Glutamatergic neuron (in vitro differentiated cells): ENCODE measurements at regions not wholly inside any gene's neighbourhood (a gene's known extent, or its start where the extent isn't known, plus 50 kb on each side); places are given as distances from the start of the nearest gene placed in this dataset.

Experiments used
- DNase-seq: peaks from one replicate; pipeline ENCODE4 v3.0.0; 2022
- H3K27ac Mint-ChIP-seq: one replicate; pipeline ENCODE4 v1.8.0; 2020; ENCODE audit warnings: mild to moderate bottlenecking, mixed read lengths, inconsistent platforms; ENCODE audit not compliant: unreplicated experiment
- H3K27me3 Mint-ChIP-seq: one replicate; pipeline ENCODE4 v1.8.0; 2020; ENCODE audit warnings: mild to moderate bottlenecking, moderate library complexity, mixed read lengths, inconsistent platforms; ENCODE audit not compliant: unreplicated experiment
- H3K36me3 Mint-ChIP-seq: one replicate; pipeline ENCODE4 v1.8.0; 2020; ENCODE audit warnings: mild to moderate bottlenecking, mixed read lengths, inconsistent platforms; ENCODE audit not compliant: unreplicated experiment
- H3K4me1 Mint-ChIP-seq: one replicate; pipeline ENCODE4 v1.8.0; 2020; ENCODE audit warnings: mild to moderate bottlenecking, low read depth, mixed read lengths, inconsistent platforms; ENCODE audit not compliant: unreplicated experiment
- H3K4me3 Mint-ChIP-seq: one replicate; pipeline ENCODE4 v1.8.0; 2020; ENCODE audit warnings: mild to moderate bottlenecking, mixed read lengths, inconsistent platforms; ENCODE audit not compliant: unreplicated experiment
- H3K9me3 Mint-ChIP-seq: one replicate; pipeline ENCODE4 v1.8.0; 2020; ENCODE audit warnings: mild to moderate bottlenecking, moderate library complexity, mixed read lengths, inconsistent platforms; ENCODE audit not compliant: unreplicated experiment
- TF ChIP-seq, protein P1 (sequence below): fragments of 200-600 bp; sonication (generic); IDR thresholded peaks from one replicate; pipeline ENCODE4 v1.5.0; 2021; ENCODE audit not compliant: partially characterized antibody, unreplicated experiment

DNA sequence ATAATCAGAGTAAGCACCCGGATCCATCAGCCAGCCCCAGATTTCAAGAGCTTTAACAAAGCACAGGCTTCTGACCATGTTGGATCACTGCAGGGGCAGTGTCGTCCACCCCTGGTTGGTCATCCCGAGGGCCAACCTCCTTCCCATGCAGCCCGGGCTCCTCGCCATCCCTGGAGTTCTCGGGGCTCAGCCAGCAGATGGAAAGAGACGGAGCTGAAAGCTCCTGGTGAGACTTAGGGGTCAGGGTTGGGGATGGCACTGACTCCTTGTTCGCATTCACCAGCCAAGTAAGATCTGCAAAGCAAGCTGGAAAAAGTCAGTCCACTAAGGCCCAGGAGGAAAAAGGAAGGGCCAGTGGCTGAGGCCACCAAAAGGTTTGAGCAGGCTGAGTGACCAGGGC, 888.9 kb downstream of the BRD1 start:
- Mint-ChIP-seq H3K27ac (no peak overlapping the region), H3K4me3 (no peak overlapping the region), H3K9me3 (peaks cover 27% of the 10 kb centered on the region), H3K36me3 (peaks cover 12% of the 10 kb centered on the region), H3K4me1 (no peaks in the 10 kb centered on the region), H3K27me3 (peaks cover 5% of the 10 kb centered on the region)
- DNase-seq = no peak
- TF ChIP-seq, protein P1, sequence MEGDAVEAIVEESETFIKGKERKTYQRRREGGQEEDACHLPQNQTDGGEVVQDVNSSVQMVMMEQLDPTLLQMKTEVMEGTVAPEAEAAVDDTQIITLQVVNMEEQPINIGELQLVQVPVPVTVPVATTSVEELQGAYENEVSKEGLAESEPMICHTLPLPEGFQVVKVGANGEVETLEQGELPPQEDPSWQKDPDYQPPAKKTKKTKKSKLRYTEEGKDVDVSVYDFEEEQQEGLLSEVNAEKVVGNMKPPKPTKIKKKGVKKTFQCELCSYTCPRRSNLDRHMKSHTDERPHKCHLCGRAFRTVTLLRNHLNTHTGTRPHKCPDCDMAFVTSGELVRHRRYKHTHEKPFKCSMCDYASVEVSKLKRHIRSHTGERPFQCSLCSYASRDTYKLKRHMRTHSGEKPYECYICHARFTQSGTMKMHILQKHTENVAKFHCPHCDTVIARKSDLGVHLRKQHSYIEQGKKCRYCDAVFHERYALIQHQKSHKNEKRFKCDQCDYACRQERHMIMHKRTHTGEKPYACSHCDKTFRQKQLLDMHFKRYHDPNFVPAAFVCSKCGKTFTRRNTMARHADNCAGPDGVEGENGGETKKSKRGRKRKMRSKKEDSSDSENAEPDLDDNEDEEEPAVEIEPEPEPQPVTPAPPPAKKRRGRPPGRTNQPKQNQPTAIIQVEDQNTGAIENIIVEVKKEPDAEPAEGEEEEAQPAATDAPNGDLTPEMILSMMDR = no peak

DNA sequence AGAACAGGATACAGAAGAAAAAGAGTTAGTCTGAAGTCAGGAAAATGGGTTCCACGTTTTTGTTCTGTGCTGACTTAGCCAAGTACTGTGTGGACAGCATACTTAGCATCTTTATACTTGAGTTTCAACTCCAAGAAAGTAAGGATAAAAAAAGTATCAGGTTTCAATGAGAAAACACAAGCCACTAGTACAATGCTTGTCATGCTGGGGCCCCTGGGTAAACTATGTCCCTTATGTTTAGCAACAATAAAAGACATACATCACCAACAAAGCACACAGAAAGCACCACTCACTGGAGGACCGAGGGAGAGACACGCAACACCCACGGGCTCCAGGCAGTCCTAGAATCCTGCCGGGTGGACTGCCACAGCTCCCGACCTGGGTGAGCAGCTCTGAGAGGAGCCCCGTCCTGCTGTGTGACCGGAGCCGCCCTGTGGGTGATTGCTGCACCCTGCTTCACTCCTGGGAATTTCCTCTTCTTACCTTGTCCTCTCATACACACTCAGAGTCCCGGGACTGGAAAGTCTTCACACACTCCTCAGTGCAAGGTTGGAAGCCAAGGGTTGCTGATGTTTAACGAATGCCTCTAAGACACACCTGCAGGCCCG, 890.5 kb downstream of the BRD1 start:
- H3K4me3 Mint-ChIP-seq = no peak overlapping the region
- no peak overlapping the region for H3K27ac Mint-ChIP-seq
- H3K27me3 Mint-ChIP-seq = peaks cover 1% of the 10 kb centered on the region
- H3K4me1 Mint-ChIP-seq = no peaks in the 10 kb centered on the region
- TF ChIP-seq, protein P1 = no peak
- H3K36me3 Mint-ChIP-seq = peaks cover 12% of the 10 kb centered on the region
- peaks cover 24% of the 10 kb centered on the region for H3K9me3 Mint-ChIP-seq
- no peak for DNase-seq

DNA sequence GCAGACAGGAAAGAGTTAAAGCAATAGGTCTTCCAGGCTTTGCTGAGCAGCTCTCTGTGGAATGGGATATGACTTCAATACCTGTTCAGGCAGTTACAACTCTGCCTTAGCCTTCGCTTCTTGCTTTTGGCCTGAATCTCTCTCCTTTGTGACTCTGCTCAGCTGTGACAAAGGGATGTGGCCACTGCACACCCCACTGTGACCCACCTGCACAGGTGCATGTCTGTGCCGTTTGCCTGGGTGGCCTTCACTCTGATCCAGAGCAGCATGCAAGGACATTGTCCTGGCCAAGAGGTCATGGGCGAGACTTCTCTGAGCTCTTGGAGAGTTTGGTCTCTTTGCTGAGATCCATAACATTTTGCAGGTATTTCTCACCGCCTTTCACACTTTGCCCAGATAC, 891.3 kb downstream of the BRD1 start:
- H3K27ac Mint-ChIP-seq = no peak overlapping the region
- DNase-seq = no peak
- no peak overlapping the region for H3K4me3 Mint-ChIP-seq
- H3K9me3 Mint-ChIP-seq = peaks cover 24% of the 10 kb centered on the region
- peaks cover 1% of the 10 kb centered on the region for H3K27me3 Mint-ChIP-seq
- H3K4me1 Mint-ChIP-seq = no peaks in the 10 kb centered on the region
- TF ChIP-seq, protein P1 = no peak
- peaks cover 12% of the 10 kb centered on the region for H3K36me3 Mint-ChIP-seq

DNA sequence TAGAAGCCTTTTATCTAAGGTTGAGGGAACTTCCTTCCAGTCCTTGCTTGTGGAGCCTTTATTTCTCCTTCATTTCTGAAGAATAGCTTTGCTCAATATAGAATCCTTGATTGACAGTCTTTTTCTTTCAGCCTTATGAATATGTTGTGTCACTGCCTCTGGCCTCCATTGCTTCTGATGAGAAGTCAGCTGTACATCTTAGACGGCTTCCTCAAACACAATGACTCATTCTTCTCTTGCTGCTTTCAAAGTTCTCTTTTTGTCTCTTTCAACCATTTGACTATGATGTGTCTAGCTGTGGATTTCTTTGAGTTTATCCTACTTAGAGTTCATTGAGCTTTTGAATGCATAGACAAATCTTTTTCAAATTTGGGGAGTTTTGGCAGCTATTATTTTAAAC, 893.2 kb downstream of the BRD1 start:
- Mint-ChIP-seq H3K9me3 (peaks cover 20% of the 10 kb centered on the region), H3K4me1 (no peaks in the 10 kb centered on the region), H3K27ac (no peak overlapping the region), H3K4me3 (no peak overlapping the region), H3K27me3 (no peaks in the 10 kb centered on the region), H3K36me3 (peaks cover 19% of the 10 kb centered on the region)
- TF ChIP-seq, protein P1 = no peak
- DNase-seq = no peak

DNA sequence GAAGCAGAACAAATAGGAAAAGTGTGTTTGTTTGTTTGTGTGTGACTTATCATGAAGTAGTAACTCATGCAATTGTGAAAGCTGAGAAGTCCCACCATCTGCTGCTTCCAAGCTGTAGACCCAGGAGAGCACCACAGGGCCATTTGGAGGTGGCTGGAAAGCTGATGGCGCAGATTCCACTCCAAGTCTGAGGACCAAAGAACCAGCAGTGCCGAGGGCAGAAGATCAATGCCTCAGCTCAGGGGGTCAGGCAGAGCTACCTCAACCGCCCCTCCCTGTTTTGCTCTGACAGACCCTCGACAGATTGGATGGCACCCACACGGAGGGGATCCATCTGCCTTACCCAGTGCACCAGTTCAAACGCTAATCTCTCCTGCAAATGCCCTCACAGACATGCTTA, 896.2 kb downstream of the BRD1 start:
- no peak overlapping the region for H3K27ac Mint-ChIP-seq
- peaks cover 20% of the 10 kb centered on the region for H3K9me3 Mint-ChIP-seq
- TF ChIP-seq, protein P1 = no peak
- peaks cover 16% of the 10 kb centered on the region for H3K36me3 Mint-ChIP-seq
- no peak for DNase-seq
- no peak overlapping the region for H3K4me3 Mint-ChIP-seq
- no peaks in the 10 kb centered on the region for H3K4me1 Mint-ChIP-seq
- H3K27me3 Mint-ChIP-seq = no peaks in the 10 kb centered on the region
